Loucy (cell line): ENCODE measurements at regions not wholly inside any gene's neighbourhood (a gene's known extent, or its start where the extent isn't known, plus 50 kb on each side); places are given as distances from the start of the nearest gene placed in this dataset.

Experiments
- H2AFZ ChIP-seq: fragments of 200-600 bp; sonication (generic); 2 replicates; pipeline ENCODE4 v1.6.0; 2016; ENCODE audit warnings: antibody characterized with exemption, mild to moderate bottlenecking, low read length, moderate library complexity
- H3F3A ChIP-seq: fragments of 200-600 bp; 2 replicates; pipeline ENCODE4 v1.6.0; 2016; ENCODE audit warnings: antibody characterized with exemption, low read depth, mild to moderate bottlenecking
- H3K27me3 ChIP-seq: fragments of 200-600 bp; sonication (generic); 2 replicates; pipeline ENCODE4 v1.6.1; 2014; ENCODE audit warnings: low read length, mild to moderate bottlenecking; ENCODE audit not compliant: insufficient read depth, poor library complexity, severe bottlenecking
- H3K36me3 ChIP-seq: fragments of 200-600 bp; sonication (generic); 2 replicates; pipeline ENCODE4 v1.6.1; 2016; ENCODE audit warnings: low read length; ENCODE audit not compliant: insufficient read depth
- H3K4me1 ChIP-seq: fragments of 200-600 bp; sonication (generic); 2 replicates; pipeline ENCODE4 v1.5.1; 2014; ENCODE audit warnings: low read length, mild to moderate bottlenecking; ENCODE audit not compliant: insufficient read depth, poor library complexity, severe bottlenecking
- H3K4me2 ChIP-seq: fragments of 200-600 bp; sonication (generic); 2 replicates; pipeline ENCODE4 v1.6.0; 2014; ENCODE audit warnings: antibody characterized with exemption, low read length, low read depth, mild to moderate bottlenecking; ENCODE audit not compliant: poor library complexity, severe bottlenecking
- H3K4me3 ChIP-seq: fragments of 200-600 bp; sonication (generic); 2 replicates; pipeline ENCODE4 v1.5.1; 2014; ENCODE audit warnings: low read length, mild to moderate bottlenecking, mixed read lengths; ENCODE audit not compliant: poor library complexity, severe bottlenecking
- H3K79me2 ChIP-seq: fragments of 200-600 bp; sonication (generic); 2 replicates; pipeline ENCODE4 v1.6.1; 2014; ENCODE audit warnings: low read length; ENCODE audit not compliant: insufficient read depth
- H3K9ac ChIP-seq: fragments of 200-600 bp; sonication (generic); 2 replicates; pipeline ENCODE4 v1.6.0; 2014; ENCODE audit warnings: mild to moderate bottlenecking, low read depth, low read length, moderate library complexity; ENCODE audit not compliant: poor library complexity, severe bottlenecking
- H3K9me2 ChIP-seq: fragments of 200-600 bp; sonication (generic); replicated peaks from 2 replicates; pipeline ENCODE4 v1.6.1; 2016; ENCODE audit warnings: low read depth, low read length, mixed read lengths
- H3K9me3 ChIP-seq: fragments of 200-600 bp; sonication (generic); 2 replicates; pipeline ENCODE4 v1.6.1; 2014; ENCODE audit warnings: mild to moderate bottlenecking, antibody characterized with exemption, low read length, low read depth; ENCODE audit not compliant: insufficient read depth
- H4K20me1 ChIP-seq: fragments of 200-600 bp; sonication (generic); 2 replicates; pipeline ENCODE4 v1.6.0; 2014; ENCODE audit warnings: antibody characterized with exemption, low read length, mild to moderate bottlenecking; ENCODE audit not compliant: insufficient read depth, poor library complexity, severe bottlenecking
- CTCF ChIP-seq: fragments of 200-600 bp; sonication (generic); conservative IDR thresholded peaks from 2 replicates; pipeline ENCODE4 v1.5.1; 2014; ENCODE audit warnings: mild to moderate bottlenecking, antibody characterized with exemption, low read length
- EZH2phosphoT487 ChIP-seq: fragments of 200-600 bp; IDR thresholded peaks from 2 replicates; pipeline ENCODE4 v1.6.1; 2018; ENCODE audit warnings: antibody characterized with exemption, mild to moderate bottlenecking, moderate library complexity, borderline replicate concordance

GRCh38 chr3:46113608-46114007, 86.3 kb upstream of the XCR1 start:
- Histone ChIP-seq H3K36me3 (no peaks in the 10 kb centered on the region), H3K27me3 (no peaks in the 10 kb centered on the region), H3K4me3 (no peak overlapping the region), H3K4me1 (peaks cover 21% of the 10 kb centered on the region), H3K79me2 (no peaks in the 10 kb centered on the region), H3K4me2 (no peak overlapping the region), H3K9ac (no peak overlapping the region), H2AFZ (no peak overlapping the region), H4K20me1 (no peaks in the 10 kb centered on the region), H3K9me3 (no peaks in the 10 kb centered on the region), H3K9me2 (no peaks in the 10 kb centered on the region), H3F3A (no peaks in the 10 kb centered on the region; the same call in 1 of the 2 replicates)
- no peak for TF ChIP-seq CTCF
- TF ChIP-seq EZH2phosphoT487: no peak

GRCh38 chr3:46112984-46113383, 85.7 kb upstream of the XCR1 start:
- no peaks in the 10 kb centered on the region for H4K20me1 ChIP-seq
- H3K27me3 ChIP-seq: no peaks in the 10 kb centered on the region
- no peaks in the 10 kb centered on the region; the same call in 1 of the 2 replicates for H3F3A ChIP-seq
- no peaks in the 10 kb centered on the region for H3K36me3 ChIP-seq
- no peaks in the 10 kb centered on the region for H3K79me2 ChIP-seq
- no peak overlapping the region for H3K4me2 ChIP-seq
- no peak overlapping the region for H3K9ac ChIP-seq
- no peak overlapping the region for H3K4me3 ChIP-seq
- no peak for TF ChIP-seq CTCF
- TF ChIP-seq EZH2phosphoT487: no peak
- H3K9me3 ChIP-seq: no peaks in the 10 kb centered on the region
- no peak overlapping the region for H2AFZ ChIP-seq
- peaks cover 26% of the 10 kb centered on the region for H3K4me1 ChIP-seq
- no peaks in the 10 kb centered on the region for H3K9me2 ChIP-seq

- Histone ChIP-seq H3F3A (no peaks in the 10 kb centered on the region; the same call in 1 of the 2 replicates), H4K20me1 (no peaks in the 10 kb centered on the region), H3K9me3 (no peaks in the 10 kb centered on the region), H3K27me3 (no peaks in the 10 kb centered on the region), H3K79me2 (no peaks in the 10 kb centered on the region), H3K4me1 (peaks cover 28% of the 10 kb centered on the region), H3K4me2 (no peak overlapping the region), H3K9me2 (no peaks in the 10 kb centered on the region), H2AFZ (no peak overlapping the region), H3K9ac (no peak overlapping the region), H3K4me3 (no peak overlapping the region), H3K36me3 (no peaks in the 10 kb centered on the region)
- TF ChIP-seq CTCF: no peak
- TF ChIP-seq EZH2phosphoT487: no peak
Observed at GRCh38 chr3:46112296-46112695, 85.0 kb upstream of the XCR1 start.
